ENCODE measurements at regions not wholly inside any gene's neighbourhood (a gene's known extent, or its start where the extent isn't known, plus 50 kb on each side); places are given as distances from the start of the nearest gene placed in this dataset.
"Not testable (repeated sequence)": the region's sequence is repeated elsewhere in the genome, so short reads cannot be mapped to it uniquely, and the experiment has no call there.

DNA sequence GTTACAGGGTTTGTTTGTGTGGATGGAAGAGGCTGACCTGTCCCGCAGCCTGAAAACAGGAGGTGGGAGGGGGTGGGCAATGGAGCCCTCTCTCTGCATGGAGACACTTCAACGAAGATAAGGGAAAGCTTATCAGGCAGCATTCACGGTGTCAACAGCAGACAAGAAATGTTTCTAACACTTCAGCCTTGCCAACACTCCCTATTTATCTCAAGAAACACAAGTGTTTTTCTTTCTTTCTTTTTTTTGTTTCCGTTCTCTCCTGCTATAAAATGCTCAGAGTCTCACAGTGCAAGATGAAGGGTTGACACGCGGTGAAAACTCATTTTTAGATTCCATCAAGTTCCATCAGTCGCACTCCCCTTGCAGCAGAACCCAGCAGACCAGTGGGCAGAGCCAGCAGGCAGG is 594.4 kb downstream of the MATN1 start:
- no peak for DNase-seq (ENCODE audit: low read depth in 2 of 2)

GRCh38 chr1:30126848-30127247 is 596.5 kb downstream of the MATN1 start:
- DNase-seq (ENCODE audit: low read depth in 2 of 2) = no peak

GRCh38 chr1:30125821-30126170 is 597.6 kb downstream of the MATN1 start:
- DNase-seq (ENCODE audit: low read depth in 2 of 2) = no peak

- DNase-seq (ENCODE audit: low read depth in 2 of 2) = no peak
Observed at GRCh38 chr1:30125021-30125820, 598.2 kb downstream of the MATN1 start.

DNA sequence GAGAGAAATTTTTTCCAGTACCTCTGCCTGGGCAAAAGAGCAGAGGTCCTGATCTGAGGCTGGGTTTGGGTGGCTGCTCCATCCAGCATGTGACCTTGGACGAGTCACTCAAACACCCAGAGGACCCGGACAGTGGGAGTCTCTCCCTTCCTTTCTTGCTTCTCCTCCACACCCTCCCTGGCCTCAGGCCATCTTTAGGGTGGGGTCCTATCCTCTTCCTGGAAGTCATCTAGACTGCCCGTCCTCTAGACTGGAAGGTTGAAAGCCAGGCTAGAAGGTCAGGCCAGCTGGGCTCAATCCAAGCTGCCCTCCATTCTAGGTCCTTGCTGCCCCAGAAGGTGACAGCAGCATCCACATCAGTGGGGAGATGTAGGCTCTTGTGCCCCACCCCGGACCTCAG is 599.5 kb downstream of the MATN1 start:
- no peak for DNase-seq (ENCODE audit: low read depth in 2 of 2)

DNA sequence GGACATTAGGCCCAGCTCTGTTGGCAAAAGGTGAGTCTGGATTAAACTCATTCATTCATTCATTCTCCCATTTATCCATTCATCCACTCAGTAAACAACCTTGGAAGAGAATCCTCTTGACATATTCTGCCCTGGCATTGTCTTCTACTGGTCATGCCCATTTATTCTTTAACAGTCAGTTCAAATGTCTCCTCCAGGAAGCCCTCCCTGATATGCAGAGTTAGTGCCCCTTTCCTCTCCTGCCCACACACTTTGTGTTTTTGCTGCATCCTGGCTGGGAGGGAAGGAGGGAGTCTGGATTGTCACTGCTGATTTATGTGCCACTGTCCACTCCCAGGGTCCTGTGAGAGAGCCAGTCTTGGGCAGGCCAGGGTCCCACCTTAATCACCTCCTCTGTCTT is 600.3 kb downstream of the MATN1 start:
- no peak for DNase-seq (ENCODE audit: low read depth in 2 of 2)

DNA sequence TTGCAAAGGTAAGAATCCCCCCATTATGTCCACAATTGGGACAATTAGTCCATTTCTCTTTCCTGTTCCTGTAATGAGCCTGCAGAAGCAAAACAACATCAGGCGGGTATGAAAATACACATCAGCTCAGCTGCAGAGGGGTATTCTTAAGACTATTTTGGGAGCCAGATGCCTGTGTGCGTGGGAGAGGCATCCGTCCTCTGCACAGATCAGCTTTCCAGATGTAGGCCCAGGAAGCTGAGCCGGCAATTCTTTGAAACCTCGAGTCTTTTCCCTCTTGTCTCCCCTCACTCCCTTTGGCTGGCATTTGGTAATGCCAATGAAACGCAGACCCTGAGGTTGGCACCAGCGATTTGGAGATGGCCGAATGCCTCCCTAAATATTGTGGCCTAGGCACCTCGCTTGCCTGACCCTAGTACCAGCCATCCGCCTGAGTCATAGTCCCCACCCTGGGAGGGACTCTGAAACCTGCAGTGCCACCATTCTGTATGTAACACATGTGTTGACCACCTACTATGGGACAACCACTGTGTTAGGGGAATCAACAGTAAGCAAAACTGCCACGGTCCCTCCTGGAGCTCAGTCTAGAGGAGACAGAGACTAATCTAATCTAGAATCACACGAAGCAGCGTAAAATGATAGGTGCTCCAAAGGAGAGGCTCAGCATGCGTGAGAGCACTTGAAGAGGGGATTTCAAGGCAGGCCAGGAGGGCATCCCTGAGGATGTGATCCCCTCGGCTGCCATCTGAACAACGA is 603.0 kb downstream of the MATN1 start:
- DNase-seq (ENCODE audit: low read depth in 2 of 2) = no peak

GRCh38 chr1:30117685-30118084 is 605.7 kb downstream of the MATN1 start:
- DNase-seq (ENCODE audit: low read depth in 2 of 2) = no peak

DNA sequence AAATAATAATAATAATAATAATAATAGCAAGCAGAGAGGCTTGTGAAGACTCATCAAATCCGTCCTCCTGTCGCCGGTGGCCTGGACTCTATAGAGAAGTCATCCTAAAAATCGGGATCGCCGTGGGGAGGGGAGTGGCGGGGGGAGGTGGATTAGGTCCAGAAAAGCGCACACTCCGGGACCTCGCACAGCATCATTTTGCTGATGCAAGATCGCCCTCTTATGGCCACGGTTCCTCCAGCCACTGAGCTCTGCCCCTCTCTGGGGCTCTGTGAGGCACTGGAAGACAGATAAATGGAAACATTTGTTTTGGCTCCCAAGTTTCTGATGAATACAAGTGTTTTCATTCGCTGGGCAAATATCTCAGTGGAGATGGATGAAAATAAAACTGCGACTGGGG is 612.0 kb downstream of the MATN1 start:
- DNase-seq (ENCODE audit: low read depth in 2 of 2) = peak in 1 of 2 experiments; percentile 16

DNA sequence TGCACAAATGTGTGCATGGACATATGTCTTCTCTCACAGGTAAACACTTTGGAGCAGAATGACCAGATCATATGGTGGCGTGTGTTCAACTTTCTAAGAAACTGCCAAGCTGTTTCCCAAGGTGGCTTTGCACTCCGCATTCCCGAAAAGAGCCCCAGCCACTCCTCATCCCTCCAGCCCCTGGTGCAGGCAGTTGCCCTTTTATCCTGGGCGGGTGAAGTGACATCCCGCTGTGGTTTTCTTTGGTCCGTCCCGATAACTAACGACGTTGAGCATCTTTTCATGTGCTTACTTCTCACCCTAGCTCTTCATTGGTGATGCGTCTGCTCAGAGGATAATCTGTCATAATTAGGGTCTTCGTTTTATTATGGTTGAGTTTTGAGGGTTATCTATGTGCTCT is 612.5 kb downstream of the MATN1 start:
- DNase-seq (ENCODE audit: low read depth in 2 of 2) = no peak

DNA sequence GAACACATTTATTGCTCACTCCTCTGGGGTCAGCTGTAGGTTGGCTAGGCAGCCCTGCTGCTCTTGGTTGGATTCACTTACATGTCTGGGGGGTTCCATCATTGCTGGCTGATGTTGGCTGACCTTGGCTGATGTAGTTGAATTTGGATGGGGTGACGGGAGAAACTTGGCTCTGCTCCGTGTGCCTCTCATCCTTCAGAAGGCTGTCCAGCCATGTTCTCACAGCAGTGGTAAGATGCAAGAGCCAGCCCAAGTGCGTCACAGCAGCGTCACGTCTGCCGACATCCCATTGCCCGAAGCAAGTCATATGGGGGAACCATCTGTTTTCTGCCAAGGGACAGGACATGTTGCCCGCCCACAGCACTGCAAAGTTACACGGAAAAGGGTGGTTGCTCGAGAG is 613.5 kb downstream of the MATN1 start:
- no peak for DNase-seq (ENCODE audit: low read depth in 2 of 2)

DNA sequence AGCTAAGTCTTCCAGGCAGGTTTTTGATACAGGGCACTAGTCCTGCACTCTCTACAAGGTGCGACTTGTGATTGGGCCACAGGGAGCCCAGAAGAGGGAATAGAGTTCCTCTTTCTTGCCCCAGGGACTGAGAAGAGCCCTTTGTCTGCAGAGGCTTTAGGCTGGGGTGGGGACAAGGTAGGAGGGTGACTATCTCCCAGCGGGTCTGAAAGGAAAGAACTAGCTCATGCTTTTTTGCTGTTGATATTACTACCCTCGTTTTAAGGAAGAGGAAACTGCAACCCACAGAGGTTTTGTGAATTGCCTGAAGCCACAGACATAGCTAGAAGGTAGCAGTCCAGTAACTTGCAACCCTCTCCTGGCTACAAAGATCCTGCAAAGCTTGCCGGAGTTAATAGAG is 615.2 kb downstream of the MATN1 start:
- no peak for DNase-seq (ENCODE audit: low read depth in 2 of 2)

GRCh38 chr1:30106125-30106524 is 617.3 kb downstream of the MATN1 start:
- DNase-seq (ENCODE audit: low read depth in 2 of 2) = no peak

DNA sequence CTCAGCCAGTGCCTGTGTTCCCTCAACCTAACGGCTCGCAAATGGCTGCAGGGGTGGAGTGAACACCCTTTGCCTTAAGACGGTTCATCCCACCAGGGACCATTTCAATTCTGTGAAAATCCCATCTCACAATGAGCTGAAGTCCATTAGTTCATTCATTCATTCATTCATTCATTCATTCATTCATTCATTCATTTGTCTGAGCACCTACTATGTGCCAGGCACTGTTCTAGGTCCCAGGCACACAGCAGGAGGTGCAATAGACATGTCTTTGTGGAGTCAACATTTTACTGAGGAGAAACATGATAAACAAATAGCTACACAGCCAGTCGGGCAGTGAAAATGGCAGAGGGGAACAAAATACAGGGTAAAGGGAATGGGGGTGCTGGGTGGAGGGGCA is 618.8 kb downstream of the MATN1 start:
- DNase-seq (ENCODE audit: low read depth in 2 of 2) = no peak

- no peak for DNase-seq (ENCODE audit: low read depth in 2 of 2)
Observed at GRCh38 chr1:30103708-30104411, 619.5 kb downstream of the MATN1 start.

GRCh38 chr1:30102605-30103004 is 620.8 kb downstream of the MATN1 start:
- DNase-seq (ENCODE audit: low read depth in 2 of 2) = no peak

DNA sequence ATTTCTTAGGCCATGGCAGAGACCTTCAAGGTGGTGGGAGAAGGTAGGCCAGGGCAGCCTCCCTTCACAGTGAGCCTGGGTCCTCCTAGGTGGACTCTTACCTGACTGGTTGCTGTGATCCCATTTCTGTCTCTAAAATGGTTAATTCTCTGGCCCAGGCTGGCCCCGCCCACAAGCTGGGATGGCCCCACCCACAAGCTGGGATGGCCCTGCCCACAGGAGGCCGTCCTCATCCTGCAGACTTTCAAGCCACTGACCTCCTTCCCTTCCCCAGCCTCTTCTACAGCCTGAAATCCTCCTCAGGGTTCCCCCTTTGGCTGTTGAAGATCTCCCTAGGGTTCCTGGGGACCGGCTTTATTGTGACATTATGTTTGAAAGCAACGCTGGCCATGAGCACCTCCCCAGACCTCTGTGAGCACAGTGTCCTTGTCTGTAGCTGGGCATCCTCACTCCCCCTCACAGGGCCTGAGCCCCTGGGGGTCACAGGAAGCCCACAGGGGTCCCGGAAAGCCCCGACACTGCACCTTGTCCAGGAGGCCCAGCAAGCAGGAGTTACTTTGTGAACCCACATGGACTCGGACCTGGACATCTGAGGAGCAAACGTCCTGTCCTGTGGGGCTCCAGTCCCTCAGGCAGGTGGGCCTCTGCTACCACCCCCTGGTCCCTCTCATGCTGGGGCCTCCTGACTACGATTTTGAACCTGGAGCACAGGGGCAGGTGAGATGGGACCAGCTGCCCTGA is 621.7 kb downstream of the MATN1 start:
- no peak for DNase-seq (ENCODE audit: low read depth in 2 of 2)

DNA sequence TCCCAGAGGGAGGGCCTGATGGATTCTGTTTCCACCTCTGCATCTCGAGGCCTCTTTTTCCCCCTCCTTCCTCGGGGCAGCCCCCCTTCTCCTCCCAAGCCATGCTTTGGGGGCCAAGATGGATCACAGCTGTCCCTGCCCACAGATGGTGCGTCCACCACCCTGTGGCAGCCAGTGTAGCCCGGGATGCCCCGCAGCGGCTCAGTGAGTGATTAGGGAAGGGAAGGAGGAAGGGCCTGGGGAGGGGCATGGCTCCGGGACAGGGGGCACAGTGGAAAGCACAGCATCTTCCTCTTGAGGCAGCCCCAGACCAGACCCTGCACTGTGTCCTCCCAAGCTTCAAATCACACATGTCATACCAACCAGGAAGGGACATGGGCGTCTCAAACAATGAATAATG is 622.4 kb downstream of the MATN1 start:
- no peak for DNase-seq (ENCODE audit: low read depth in 2 of 2)

DNA sequence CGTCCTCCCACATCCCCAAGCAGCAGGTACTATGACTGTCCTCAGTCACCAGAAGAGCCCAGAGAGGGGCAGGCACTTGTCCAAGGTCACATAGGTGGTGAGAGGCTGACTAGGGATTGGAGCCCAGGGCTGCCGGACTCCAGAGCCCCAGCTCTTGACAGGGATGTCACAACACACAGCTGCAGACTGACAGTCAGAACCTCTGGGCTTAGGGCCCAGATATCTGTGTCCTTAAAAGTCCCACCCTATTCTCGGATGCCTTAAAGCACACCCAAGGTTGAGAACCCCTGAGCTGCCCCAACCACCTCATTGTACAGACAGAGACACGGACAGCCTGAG is 622.9 kb downstream of the MATN1 start:
- DNase-seq (ENCODE audit: low read depth in 2 of 2) = no peak

- no peak for DNase-seq (ENCODE audit: low read depth in 2 of 2)
Observed at GRCh38 chr1:30099587-30100523, 623.5 kb downstream of the MATN1 start.

DNA sequence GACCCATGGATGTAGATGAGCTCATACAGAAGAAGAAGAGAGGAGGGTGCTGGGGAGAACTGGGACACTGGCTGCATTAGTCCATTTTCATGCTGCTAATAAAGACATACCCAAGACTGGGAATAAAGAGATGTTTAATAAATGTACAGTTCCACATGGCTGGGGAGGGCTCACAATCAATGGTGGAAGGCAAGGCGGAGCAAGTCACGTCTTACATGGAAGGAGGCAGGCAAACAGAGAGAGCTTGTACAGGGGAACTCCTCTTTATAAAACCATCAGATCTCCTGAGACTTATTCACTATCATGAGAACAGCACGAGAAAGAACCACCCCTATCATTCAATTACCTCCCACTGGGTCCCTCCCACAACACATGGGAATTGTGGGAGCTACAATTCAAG is 625.5 kb downstream of the MATN1 start:
- not testable (repeated sequence) for DNase-seq (ENCODE audit: low read depth in 2 of 2)
